ENCODE measurements at regions not wholly inside any gene's neighbourhood (a gene's known extent, or its start where the extent isn't known, plus 50 kb on each side); places are given as distances from the start of the nearest gene placed in this dataset.

DNA sequence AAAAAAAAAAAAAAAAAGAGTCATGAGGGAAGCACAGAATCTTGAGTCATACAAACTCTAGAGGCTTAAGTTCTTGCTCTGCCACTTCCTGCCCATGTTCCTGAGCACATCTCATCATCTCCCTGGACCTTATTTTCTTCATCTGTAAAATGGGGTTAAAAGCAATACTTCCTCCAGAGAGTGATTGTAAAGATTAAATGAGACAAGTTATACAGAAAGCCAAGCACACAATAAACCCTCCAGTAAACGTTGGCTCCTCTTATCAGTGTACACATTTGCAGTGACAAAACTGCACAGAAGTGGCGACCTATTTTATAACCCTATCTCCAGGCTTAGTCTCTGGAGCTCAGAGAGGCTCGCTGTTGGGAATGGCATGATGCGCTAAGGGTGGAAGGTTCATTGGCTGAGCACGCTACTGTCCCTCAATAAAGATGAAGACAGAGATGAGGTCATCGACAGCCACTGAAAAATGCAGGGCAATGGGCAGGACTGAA, 82.1 kb downstream of the RRAGC start:
- H3K4me3 ChIP-seq, result no peak overlapping the region
- TF ChIP-seq, protein P1, sequence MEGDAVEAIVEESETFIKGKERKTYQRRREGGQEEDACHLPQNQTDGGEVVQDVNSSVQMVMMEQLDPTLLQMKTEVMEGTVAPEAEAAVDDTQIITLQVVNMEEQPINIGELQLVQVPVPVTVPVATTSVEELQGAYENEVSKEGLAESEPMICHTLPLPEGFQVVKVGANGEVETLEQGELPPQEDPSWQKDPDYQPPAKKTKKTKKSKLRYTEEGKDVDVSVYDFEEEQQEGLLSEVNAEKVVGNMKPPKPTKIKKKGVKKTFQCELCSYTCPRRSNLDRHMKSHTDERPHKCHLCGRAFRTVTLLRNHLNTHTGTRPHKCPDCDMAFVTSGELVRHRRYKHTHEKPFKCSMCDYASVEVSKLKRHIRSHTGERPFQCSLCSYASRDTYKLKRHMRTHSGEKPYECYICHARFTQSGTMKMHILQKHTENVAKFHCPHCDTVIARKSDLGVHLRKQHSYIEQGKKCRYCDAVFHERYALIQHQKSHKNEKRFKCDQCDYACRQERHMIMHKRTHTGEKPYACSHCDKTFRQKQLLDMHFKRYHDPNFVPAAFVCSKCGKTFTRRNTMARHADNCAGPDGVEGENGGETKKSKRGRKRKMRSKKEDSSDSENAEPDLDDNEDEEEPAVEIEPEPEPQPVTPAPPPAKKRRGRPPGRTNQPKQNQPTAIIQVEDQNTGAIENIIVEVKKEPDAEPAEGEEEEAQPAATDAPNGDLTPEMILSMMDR (IDR thresholded peaks at IDR 0.05), result no peak
- DNase-seq (no peak), ATAC-seq (no peak)
- H3K4me1 ChIP-seq, result no peaks in the 10 kb centered on the region
- intact Hi-C loops (cut with DNase I), result no loop called here
- peaks cover 27% of the 10 kb centered on the region for H3K27me3 ChIP-seq (ENCODE audit: low read depth)
- H3K9me3 ChIP-seq, result no peaks in the 10 kb centered on the region
- H3K27ac ChIP-seq, result no peak overlapping the region
- no peaks in the 10 kb centered on the region for H3K36me3 ChIP-seq

DNA sequence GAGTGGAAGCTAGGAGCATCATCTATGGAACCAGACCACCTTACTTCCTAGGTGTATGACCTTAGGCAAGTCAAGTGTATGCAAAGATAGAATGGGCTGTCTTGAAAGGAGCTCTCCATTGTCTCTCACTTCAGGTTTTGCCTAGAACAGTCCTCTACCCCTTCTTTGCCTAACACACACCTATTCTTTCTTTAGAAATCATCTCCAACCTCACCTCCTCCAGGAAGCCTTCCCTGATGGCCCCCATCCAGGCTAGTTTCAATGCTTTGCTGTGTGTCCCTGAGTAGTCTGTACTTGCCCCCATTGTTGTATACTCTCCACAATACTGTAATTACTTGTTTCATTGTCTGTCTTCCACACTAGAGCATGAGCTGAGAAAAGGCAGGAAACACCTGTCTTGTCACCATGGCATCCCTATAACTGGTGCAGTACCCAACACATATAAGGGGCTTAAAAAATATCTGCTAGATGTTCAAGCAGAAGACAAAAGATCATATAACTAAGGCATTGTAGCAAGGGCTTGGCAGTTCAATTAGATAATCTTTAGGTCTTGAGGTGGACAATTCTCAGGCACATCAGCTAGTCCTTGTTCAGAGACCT, 83.0 kb downstream of the RRAGC start:
- ATAC-seq, result no peak

DNA sequence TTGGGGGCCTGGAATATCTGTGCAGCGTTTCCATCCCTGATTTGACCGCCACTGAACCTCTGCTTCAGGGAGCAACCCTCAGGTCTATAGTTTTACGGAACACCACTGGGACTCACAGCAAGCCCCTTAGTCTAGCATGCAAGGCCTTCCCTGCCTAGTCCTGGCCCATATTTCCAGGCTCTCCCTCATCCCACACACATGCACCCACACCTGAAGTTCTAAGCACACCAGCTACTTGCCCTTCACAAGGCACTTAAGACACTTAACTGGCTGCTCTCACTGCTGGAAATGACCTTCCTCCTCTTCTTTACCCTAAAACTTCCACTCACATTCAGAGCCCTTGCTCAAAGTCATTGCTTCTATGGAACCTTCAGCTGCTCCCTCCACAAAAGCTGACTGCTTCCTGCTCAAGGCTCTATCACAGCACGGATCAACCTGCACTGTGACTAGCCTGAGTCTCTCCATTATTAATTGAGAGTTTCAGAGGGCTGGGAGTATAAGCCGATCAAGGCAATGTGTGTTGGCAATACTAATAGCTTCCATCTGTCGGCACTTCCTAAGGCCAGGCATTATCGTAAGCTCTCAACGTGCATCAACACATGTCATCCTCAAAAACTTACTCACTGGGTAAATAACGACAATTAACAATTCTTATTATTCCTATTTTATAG, 84.3 kb downstream of the RRAGC start:
- DNase-seq (no peak), ATAC-seq (no peak)
- H3K4me3 ChIP-seq, result no peak overlapping the region
- no peaks in the 10 kb centered on the region for H3K9me3 ChIP-seq
- peaks cover 14% of the 10 kb centered on the region for H3K27me3 ChIP-seq (ENCODE audit: low read depth)
- TF ChIP-seq, protein P1 (IDR thresholded peaks at IDR 0.05), result no peak
- H3K36me3 ChIP-seq, result no peaks in the 10 kb centered on the region
- intact Hi-C loops (cut with DNase I), result no loop called here
- no peak overlapping the region for H3K27ac ChIP-seq
- H3K4me1 ChIP-seq, result no peaks in the 10 kb centered on the region

More for the DNA sequence above, 83.0 kb downstream of the RRAGC start:
- peaks cover 18% of the 10 kb centered on the region for H3K27me3 ChIP-seq (ENCODE audit: low read depth)
- intact Hi-C loops (cut with DNase I), result no loop called here
- no peak for DNase-seq
- H3K9me3 ChIP-seq, result no peaks in the 10 kb centered on the region
- no peak overlapping the region for H3K27ac ChIP-seq
- no peaks in the 10 kb centered on the region for H3K36me3 ChIP-seq
- no peaks in the 10 kb centered on the region for H3K4me1 ChIP-seq
- TF ChIP-seq, protein P1 (IDR thresholded peaks at IDR 0.05), result no peak
- H3K4me3 ChIP-seq, result no peak overlapping the region

DNA sequence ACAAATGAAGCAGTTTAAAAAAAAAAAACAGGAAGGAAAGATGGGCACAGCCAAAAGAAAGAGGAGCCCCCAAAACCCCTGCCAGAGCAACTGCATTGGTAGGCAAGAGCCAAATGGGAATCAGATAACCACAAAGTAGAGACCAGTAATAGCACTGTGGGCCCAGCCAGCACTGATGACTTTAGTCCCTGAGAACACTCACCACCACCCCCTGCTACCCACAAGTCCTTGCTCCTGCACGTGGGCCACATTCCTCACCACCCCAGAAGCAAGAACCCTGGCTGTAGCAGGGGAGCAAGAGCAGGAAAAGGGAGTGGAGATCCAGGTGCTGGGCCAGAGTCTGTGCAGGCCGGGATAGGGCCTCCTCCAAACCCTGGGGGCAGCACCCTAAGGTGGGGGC, 86.1 kb downstream of the RRAGC start:
- DNase-seq, result no peak
- H3K36me3 ChIP-seq, result no peaks in the 10 kb centered on the region
- H3K27ac ChIP-seq, result no peak overlapping the region
- H3K4me1 ChIP-seq, result no peaks in the 10 kb centered on the region
- H3K27me3 ChIP-seq (ENCODE audit: low read depth), result peaks cover 9% of the 10 kb centered on the region
- peak in 1 of 2 donors; percentile 17 for ATAC-seq
- H3K4me3 ChIP-seq, result no peak overlapping the region
- H3K9me3 ChIP-seq, result no peaks in the 10 kb centered on the region
- intact Hi-C loops (cut with DNase I), result no loop called here
- TF ChIP-seq, protein P1 (IDR thresholded peaks at IDR 0.05), result no peak

DNA sequence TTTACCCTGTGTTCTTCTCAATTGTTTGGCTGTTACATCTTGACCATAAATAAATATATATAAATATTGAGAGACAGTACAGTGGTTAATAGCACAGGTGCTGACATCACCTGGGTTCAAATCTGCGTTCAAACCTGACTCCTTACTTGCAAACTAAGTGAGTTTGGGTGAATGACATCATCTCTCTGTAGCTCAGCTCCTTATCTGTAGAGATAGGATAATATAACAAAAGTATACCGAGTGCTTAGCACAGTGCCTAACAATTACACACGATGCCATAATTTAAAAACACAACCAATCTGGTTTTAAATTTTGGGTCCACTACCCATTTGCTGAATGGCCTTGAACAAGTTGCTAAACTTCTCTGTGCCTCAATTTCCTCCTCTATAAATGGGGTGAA, 86.6 kb downstream of the RRAGC start:
- ATAC-seq, result no peak
- Histone ChIP-seq H3K27ac (no peak overlapping the region), H3K9me3 (no peaks in the 10 kb centered on the region), H3K36me3 (no peaks in the 10 kb centered on the region), H3K4me3 (no peak overlapping the region), H3K27me3 (ENCODE audit: low read depth) (peaks cover 5% of the 10 kb centered on the region), H3K4me1 (no peaks in the 10 kb centered on the region)
- TF ChIP-seq, protein P1 (IDR thresholded peaks at IDR 0.05), result no peak
- no peak for DNase-seq
- intact Hi-C loops (cut with DNase I), result no loop called here
